K562 (cell line): ENCODE measurements at regions not wholly inside any gene's neighbourhood (a gene's known extent, or its start where the extent isn't known, plus 50 kb on each side); places are given as distances from the start of the nearest gene placed in this dataset.

Experiments used
- ATAC-seq: fragments of 200-7000 bp; cut with Tn5 transposase; 3 replicates; pipeline ENCODE4 v1.9.1; 2020; ENCODE audit warnings: moderate library complexity
- BruUV-seq: library from RNA; stranded (reverse); fragments of 400-500 nt; replicated peaks from 2 replicates; lab custom pipeline; 2021; lab: Mats Ljungman, UMichigan
- CTCF ChIA-PET: fragments of 300-600 bp; formaldehyde crosslinking; extraction: SDS; loops from one replicate; lab custom pipeline; 2021; ENCODE audit warnings: low intra/inter-chr PET ratio; lab: Yijun Ruan, JAX
- POLR2A ChIA-PET: fragments of 300-600, 350-650 bp; sonication (Branson Sonifier 250); formaldehyde crosslinking; extraction: SDS; loops from one replicate; lab custom pipeline; 2021; ENCODE audit warnings: antibody characterized with exemption, inconsistent platforms; lab: Yijun Ruan, JAX
- DNase-seq, 4 experiments: peaks; one replicate each; pipeline versions ENCODE4 v3.0.0 to v3.0.0-alpha.2; 2011 to 2018; ENCODE audit warnings: low spot score in 3 of 4, mixed read lengths in 3 of 4; ENCODE audit errors: extremely low read depth in 1 of 4
- FAIRE-seq: peaks from 2 replicates; lab custom pipeline; 2011; peaks lifted over from hg19 to GRCh38; lab: Jason Lieb, UNC
- H2AFZ ChIP-seq: 2 replicates; pipeline ENCODE4 v1.6.0; 2011; ENCODE audit warnings: low read depth, low read length, control low read depth, inconsistent platforms
- H3K27ac ChIP-seq: fragments of 200-600 bp; 3 replicates; pipeline ENCODE4 v1.8.0; 2011; ENCODE audit warnings: low read depth, mild to moderate bottlenecking, control low read depth, inconsistent platforms, low read length, moderate library complexity, mixed read lengths; ENCODE audit errors: extremely low read depth
- H3K27me3 ChIP-seq, 2 experiments: fragments of 300-600 bp in 1 of 2; 2 replicates in 1 of 2; 3 replicates in 1 of 2; pipeline versions ENCODE4 v1.6.0 to v1.8.0; 2011; ENCODE audit warnings: inconsistent platforms in 2 of 2, low read length in 2 of 2, mild to moderate bottlenecking in 1 of 2, mixed read lengths in 1 of 2, moderate library complexity in 1 of 2; ENCODE audit not compliant: control insufficient read depth in 2 of 2, insufficient read depth in 2 of 2
- H3K36me3 ChIP-seq: fragments of 300-600 bp; 3 replicates; pipeline ENCODE4 v1.8.0; 2011; ENCODE audit warnings: mild to moderate bottlenecking, low read length, inconsistent platforms; ENCODE audit not compliant: control insufficient read depth, insufficient read depth
- H3K4me1 ChIP-seq, 2 experiments: fragments of 200-600 bp in 1 of 2; replicated peaks in 1 of 2; 2 replicates in 1 of 2; 3 replicates in 1 of 2; pipeline versions ENCODE4 v1.5.1 to v1.8.0; 2011; ENCODE audit warnings: inconsistent platforms in 2 of 2, low read length in 2 of 2, mild to moderate bottlenecking in 1 of 2, mixed read lengths in 1 of 2, moderate library complexity in 1 of 2; ENCODE audit not compliant: control insufficient read depth in 2 of 2, insufficient read depth in 2 of 2
- H3K4me2 ChIP-seq: 2 replicates; pipeline ENCODE4 v1.6.1; 2011; ENCODE audit warnings: low read length, control low read depth, inconsistent platforms, mixed read lengths; ENCODE audit not compliant: insufficient read depth
- H3K4me3 ChIP-seq: fragments of 200-600 bp; sonication (generic), shearing (Covaris generic); 2 replicates; pipeline ENCODE4 v1.5.1; 2016; ENCODE audit warnings: control low read depth, inconsistent platforms
- H3K79me2 ChIP-seq: fragments of 200-600 bp; 3 replicates; pipeline ENCODE4 v1.8.0; 2011; ENCODE audit warnings: low read length, inconsistent platforms; ENCODE audit not compliant: control insufficient read depth, insufficient read depth
- H3K9ac ChIP-seq, 2 experiments: 2 replicates each; pipeline versions ENCODE4 v1.6.0 to v1.6.1; 2011; ENCODE audit warnings: low read depth in 2 of 2, low read length in 2 of 2, control low read depth in 1 of 2, inconsistent platforms in 1 of 2, mild to moderate bottlenecking in 1 of 2, mixed read lengths in 1 of 2; ENCODE audit not compliant: insufficient read depth in 1 of 2
- H3K9me1 ChIP-seq: one replicate; pipeline ENCODE4 v1.6.0; 2011; ENCODE audit warnings: inconsistent platforms, mild to moderate bottlenecking, low read length, moderate library complexity; ENCODE audit not compliant: control insufficient read depth, insufficient read depth
- H3K9me3 ChIP-seq: replicated peaks from 2 replicates; pipeline ENCODE4 v1.5.1; 2011; ENCODE audit warnings: low read depth, low read length, inconsistent platforms; ENCODE audit not compliant: control insufficient read depth, insufficient read depth
- H4K20me1 ChIP-seq: replicated peaks from 2 replicates; pipeline ENCODE4 v1.6.1; 2011; ENCODE audit warnings: low read length, inconsistent platforms, mixed read lengths; ENCODE audit not compliant: control insufficient read depth, insufficient read depth
- FUS ChIP-seq: fragments of 200-400 bp; formaldehyde crosslinking; optimal IDR thresholded peaks from 2 replicates; pipeline ENCODE3; 2017; ENCODE audit warnings: low read depth, low read length
- SETDB1 ChIP-seq: IDR thresholded peaks from one replicate; pipeline ENCODE4 v1.6.1; 2012; ENCODE audit warnings: low read length, control low read depth, inconsistent platforms
- THRAP3 ChIP-seq: fragments of 450-650 bp; IDR thresholded peaks from 2 replicates; pipeline ENCODE4 v1.6.1; 2016; ENCODE audit warnings: mild to moderate bottlenecking, inconsistent platforms, borderline replicate concordance
- ZFP30 ChIP-seq: fragments of 250-450 bp; sonication (Bioruptor Pico); IDR thresholded peaks from 2 replicates; pipeline ENCODE4 v1.8.0; 2022; ENCODE audit warnings: moderate library complexity, mild to moderate bottlenecking, inconsistent platforms, borderline replicate concordance
- ZNF780A ChIP-seq: fragments of 250-450 bp; sonication (Bioruptor Pico); IDR thresholded peaks from 2 replicates; pipeline ENCODE4 v1.5.0; 2021; ENCODE audit warnings: mild to moderate bottlenecking
- WGBS: fragments of 100-300 bp; shearing (Covaris generic); methylation state at CpG from one replicate; pipeline ENCODE4 v1.1.6; 2016; ENCODE audit warnings: low coverage, mixed read lengths; ENCODE audit not compliant: insufficient coverage; ENCODE audit errors: missing lambda C conversion rate; 5-methylcytosine and 5-hydroxymethylcytosine counted together
- in situ Hi-C: fragments of 300-500 bp; cut with MboI; formaldehyde crosslinking; loops from 4 replicates; pipeline ENCODE4 v1.15.0; 2018; ENCODE audit warnings: inconsistent platforms, mixed read lengths
- intact Hi-C: fragments of 100-400 bp; cut with micrococcal nuclease; formaldehyde crosslinking; loops from 2 replicates; pipeline ENCODE4 v1.14.2; 2022
- TF ChIP-seq, protein P1 (sequence below), 3 experiments: fragments of 200-800 bp in 1 of 3; sonication (Bioruptor generic) in 1 of 3; sonication (generic) in 1 of 3; formaldehyde crosslinking in 1 of 3; IDR thresholded peaks; 2 replicates each; pipeline versions ENCODE4 v1.6.1 to v1.8.0; 2016 to 2022; ENCODE audit warnings: mild to moderate bottlenecking in 2 of 3, missing compliant biosample characterization in 2 of 3, missing genetic modification characterization in 2 of 3, missing genetic modification reagents in 1 of 3
- TF ChIP-seq, protein P2 (sequence below): sonication (generic); formaldehyde crosslinking; IDR thresholded peaks from 2 replicates; pipeline ENCODE4 v1.8.1; 2023; ENCODE audit warnings: mild to moderate bottlenecking, missing genetic modification reagents

DNA sequence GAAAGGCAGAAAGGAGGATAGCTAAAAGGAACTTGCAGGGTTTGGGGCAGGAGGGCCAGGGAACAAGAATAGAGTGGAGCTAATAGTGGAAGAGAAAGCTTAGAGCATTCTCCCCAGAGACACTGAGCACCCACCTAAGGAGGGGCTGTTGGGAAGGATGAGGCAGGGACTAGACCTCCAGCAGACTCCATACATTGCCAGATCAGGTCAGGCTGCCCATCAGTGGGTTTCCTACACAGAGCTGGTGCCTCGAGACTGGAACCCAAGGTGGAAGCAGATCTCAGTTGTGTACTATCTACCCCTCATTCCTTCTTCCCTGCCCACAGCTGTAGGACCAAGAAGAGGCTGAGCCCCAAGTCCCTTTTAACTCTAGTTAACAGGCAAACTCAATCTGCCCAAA is 148.5 kb downstream of the ZFP36L2 start:
- CTCF ChIA-PET, result no interaction called here
- no peak for FAIRE-seq
- intact Hi-C loops (no loop called here), in situ Hi-C loops (no loop called here)
- H2AFZ ChIP-seq, result no peak overlapping the region
- POLR2A ChIA-PET, result interaction anchor here (0.6 to 0.7 kb wide), 5 partner anchors 8 to 948 kb away, joined by 3 read pairs; no protein-coding TSS in a partner anchor
- H3K4me2 ChIP-seq, result no peak overlapping the region
- peaks cover 27% of the 10 kb centered on the region in 2 experiments for H3K4me1 ChIP-seq
- H3K27ac ChIP-seq, result no peak overlapping the region
- no peaks in the 10 kb centered on the region for H3K79me2 ChIP-seq
- H3K36me3 ChIP-seq, result no peaks in the 10 kb centered on the region
- no peak for ATAC-seq
- DNase-seq, result no peak
- H3K27me3 ChIP-seq, result no peaks in the 10 kb centered on the region
- no TSS peak for BruUV-seq
- no peaks in the 10 kb centered on the region for H4K20me1 ChIP-seq
- 18% methylated on average over 1 of the region's 1 CpG for WGBS
- no peak overlapping the region for H3K4me3 ChIP-seq
- H3K9ac ChIP-seq, result no peak overlapping the region
- no peaks in the 10 kb centered on the region for H3K9me3 ChIP-seq
- H3K9me1 ChIP-seq, result no peaks in the 10 kb centered on the region
- TF ChIP-seq ZNF780A (CRISPR knock-in tag) (no peak), FUS (no peak), SETDB1 (no peak), ZFP30 (CRISPR knock-in tag) (no peak), THRAP3 (no peak)
- TF ChIP-seq, protein P1, sequence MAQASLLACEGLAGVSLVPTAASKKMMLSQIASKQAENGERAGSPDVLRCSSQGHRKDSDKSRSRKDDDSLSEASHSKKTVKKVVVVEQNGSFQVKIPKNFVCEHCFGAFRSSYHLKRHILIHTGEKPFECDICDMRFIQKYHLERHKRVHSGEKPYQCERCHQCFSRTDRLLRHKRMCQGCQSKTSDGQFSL (CRISPR knock-in tag; IDR thresholded peaks at IDR 0.05), result no peak
- TF ChIP-seq, protein P1 (tag; IDR thresholded peaks at IDR 0.05), result no peak
- TF ChIP-seq, protein P2, sequence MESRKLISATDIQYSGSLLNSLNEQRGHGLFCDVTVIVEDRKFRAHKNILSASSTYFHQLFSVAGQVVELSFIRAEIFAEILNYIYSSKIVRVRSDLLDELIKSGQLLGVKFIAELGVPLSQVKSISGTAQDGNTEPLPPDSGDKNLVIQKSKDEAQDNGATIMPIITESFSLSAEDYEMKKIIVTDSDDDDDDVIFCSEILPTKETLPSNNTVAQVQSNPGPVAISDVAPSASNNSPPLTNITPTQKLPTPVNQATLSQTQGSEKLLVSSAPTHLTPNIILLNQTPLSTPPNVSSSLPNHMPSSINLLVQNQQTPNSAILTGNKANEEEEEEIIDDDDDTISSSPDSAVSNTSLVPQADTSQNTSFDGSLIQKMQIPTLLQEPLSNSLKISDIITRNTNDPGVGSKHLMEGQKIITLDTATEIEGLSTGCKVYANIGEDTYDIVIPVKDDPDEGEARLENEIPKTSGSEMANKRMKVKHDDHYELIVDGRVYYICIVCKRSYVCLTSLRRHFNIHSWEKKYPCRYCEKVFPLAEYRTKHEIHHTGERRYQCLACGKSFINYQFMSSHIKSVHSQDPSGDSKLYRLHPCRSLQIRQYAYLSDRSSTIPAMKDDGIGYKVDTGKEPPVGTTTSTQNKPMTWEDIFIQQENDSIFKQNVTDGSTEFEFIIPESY (CRISPR knock-in tag), result no peak
